Glutamatergic neuron (in vitro differentiated cells): ENCODE measurements at regions not wholly inside any gene's neighbourhood (a gene's known extent, or its start where the extent isn't known, plus 50 kb on each side); places are given as distances from the start of the nearest gene placed in this dataset.

Source experiments
- DNase-seq: peaks from one replicate; pipeline ENCODE4 v3.0.0; 2022
- H3K27ac Mint-ChIP-seq: one replicate; pipeline ENCODE4 v1.8.0; 2020; ENCODE audit warnings: mild to moderate bottlenecking, mixed read lengths, inconsistent platforms; ENCODE audit not compliant: unreplicated experiment
- H3K27me3 Mint-ChIP-seq: one replicate; pipeline ENCODE4 v1.8.0; 2020; ENCODE audit warnings: mild to moderate bottlenecking, moderate library complexity, mixed read lengths, inconsistent platforms; ENCODE audit not compliant: unreplicated experiment
- H3K36me3 Mint-ChIP-seq: one replicate; pipeline ENCODE4 v1.8.0; 2020; ENCODE audit warnings: mild to moderate bottlenecking, mixed read lengths, inconsistent platforms; ENCODE audit not compliant: unreplicated experiment
- H3K4me1 Mint-ChIP-seq: one replicate; pipeline ENCODE4 v1.8.0; 2020; ENCODE audit warnings: mild to moderate bottlenecking, low read depth, mixed read lengths, inconsistent platforms; ENCODE audit not compliant: unreplicated experiment
- H3K4me3 Mint-ChIP-seq: one replicate; pipeline ENCODE4 v1.8.0; 2020; ENCODE audit warnings: mild to moderate bottlenecking, mixed read lengths, inconsistent platforms; ENCODE audit not compliant: unreplicated experiment
- H3K9me3 Mint-ChIP-seq: one replicate; pipeline ENCODE4 v1.8.0; 2020; ENCODE audit warnings: mild to moderate bottlenecking, moderate library complexity, mixed read lengths, inconsistent platforms; ENCODE audit not compliant: unreplicated experiment
- CTCF ChIP-seq: fragments of 200-600 bp; sonication (generic); IDR thresholded peaks from one replicate; pipeline ENCODE4 v1.5.0; 2021; ENCODE audit not compliant: partially characterized antibody, unreplicated experiment

GRCh38 chr6:12467706-12468670 is 177.8 kb downstream of the EDN1 start:
- H3K36me3 Mint-ChIP-seq: no peaks in the 10 kb centered on the region
- H3K4me1 Mint-ChIP-seq: peaks cover 17% of the 10 kb centered on the region
- no peaks in the 10 kb centered on the region for H3K9me3 Mint-ChIP-seq
- no peak overlapping the region for H3K27ac Mint-ChIP-seq
- no peaks in the 10 kb centered on the region for H3K27me3 Mint-ChIP-seq
- no peak for TF ChIP-seq CTCF
- no peak overlapping the region for H3K4me3 Mint-ChIP-seq
- no peak for DNase-seq

GRCh38 chr6:12472601-12473038 is 182.5 kb downstream of the EDN1 start:
- Mint-ChIP-seq H3K4me1 (peaks cover 17% of the 10 kb centered on the region), H3K27me3 (no peaks in the 10 kb centered on the region), H3K9me3 (no peaks in the 10 kb centered on the region), H3K36me3 (no peaks in the 10 kb centered on the region), H3K27ac (no peak overlapping the region), H3K4me3 (no peak overlapping the region)
- TF ChIP-seq CTCF: no peak
- no peak for DNase-seq

DNA sequence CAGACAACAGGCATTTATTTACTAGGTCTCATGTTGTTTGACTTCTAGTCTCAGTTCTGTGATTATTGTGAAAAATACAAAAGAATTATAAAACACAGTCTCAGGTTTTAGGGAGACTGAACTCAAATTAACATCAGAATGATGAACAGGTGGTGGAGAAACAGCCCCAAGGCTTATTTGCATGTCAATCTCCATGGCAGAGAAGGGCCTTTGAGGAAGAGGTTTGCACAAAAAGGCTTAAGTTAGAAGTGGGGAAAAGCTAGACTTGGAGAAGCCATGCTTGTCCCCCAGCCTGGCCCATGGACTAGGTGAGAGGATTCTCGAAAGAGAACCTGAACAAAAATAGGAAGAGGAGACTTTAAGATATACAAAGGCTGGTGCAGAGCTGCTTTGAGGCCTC is 183.3 kb downstream of the EDN1 start:
- Mint-ChIP-seq H3K27me3 (no peaks in the 10 kb centered on the region), H3K4me3 (no peak overlapping the region), H3K9me3 (no peaks in the 10 kb centered on the region), H3K4me1 (peaks cover 17% of the 10 kb centered on the region), H3K27ac (no peak overlapping the region), H3K36me3 (no peaks in the 10 kb centered on the region)
- DNase-seq: no peak
- TF ChIP-seq CTCF: no peak

DNA sequence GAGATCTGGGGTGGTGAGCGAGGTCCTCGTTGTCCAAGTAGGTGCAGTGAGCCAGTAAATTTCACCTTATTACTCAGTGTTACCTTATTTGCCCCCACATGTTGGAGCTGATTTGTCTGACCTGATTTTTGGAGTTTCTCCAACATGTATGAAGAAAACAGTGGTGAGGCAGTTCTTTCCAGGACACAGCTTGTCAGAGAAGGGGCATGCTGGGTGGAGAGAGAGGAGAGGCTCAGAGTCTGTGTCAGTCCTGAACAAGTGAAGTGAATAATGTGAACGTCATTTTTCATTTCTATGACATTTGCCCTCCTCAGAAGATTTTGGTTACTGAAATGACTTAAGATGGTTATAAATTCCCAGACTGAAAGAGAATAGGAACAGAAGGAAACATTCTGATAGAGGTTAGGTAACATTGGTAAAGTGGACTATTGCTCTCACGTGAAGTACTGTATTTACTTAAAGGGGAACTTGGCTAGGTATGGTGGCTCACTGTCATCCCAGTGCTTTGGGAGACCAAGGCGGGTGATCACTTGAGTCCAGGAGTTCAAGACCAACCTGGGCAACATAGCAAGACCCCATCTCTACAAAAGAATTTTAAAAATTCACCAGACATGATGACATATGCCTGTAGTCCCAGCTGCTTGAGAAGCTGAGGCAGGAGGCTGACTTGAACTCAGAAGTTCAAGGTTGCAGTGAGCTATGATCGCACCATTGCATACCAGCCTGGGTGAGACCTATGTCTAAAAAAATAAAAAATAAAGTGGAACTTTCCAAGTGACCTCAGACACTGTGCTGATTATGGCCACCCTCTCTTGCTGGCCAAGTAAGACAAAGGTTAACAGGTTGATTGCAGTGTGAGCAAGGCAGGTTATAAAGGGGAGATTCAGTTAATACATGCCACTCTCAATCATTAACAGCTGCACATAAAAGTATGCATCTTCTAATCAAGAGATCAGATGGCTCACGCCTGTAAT is 184.3 kb downstream of the EDN1 start:
- DNase-seq: no peak
- H3K27me3 Mint-ChIP-seq: no peaks in the 10 kb centered on the region
- H3K27ac Mint-ChIP-seq: no peak overlapping the region
- no peak for TF ChIP-seq CTCF
- H3K9me3 Mint-ChIP-seq: no peaks in the 10 kb centered on the region
- no peaks in the 10 kb centered on the region for H3K36me3 Mint-ChIP-seq
- H3K4me1 Mint-ChIP-seq: peaks cover 17% of the 10 kb centered on the region
- no peak overlapping the region for H3K4me3 Mint-ChIP-seq
